Fibroblast of skin of left biceps (primary cell): ENCODE measurements at regions not wholly inside any gene's neighbourhood (a gene's known extent, or its start where the extent isn't known, plus 50 kb on each side); places are given as distances from the start of the nearest gene placed in this dataset.

ENCODE experiments used
- DNase-seq, 2 experiments: peaks; one replicate each; pipeline ENCODE4 v3.0.0-alpha.2; 2013; ENCODE audit warnings: low read depth in 2 of 2

- no peak for DNase-seq
Observed at GRCh38 chr7:28361551-28361950, 50.8 kb upstream of the CREB5 start.

DNA sequence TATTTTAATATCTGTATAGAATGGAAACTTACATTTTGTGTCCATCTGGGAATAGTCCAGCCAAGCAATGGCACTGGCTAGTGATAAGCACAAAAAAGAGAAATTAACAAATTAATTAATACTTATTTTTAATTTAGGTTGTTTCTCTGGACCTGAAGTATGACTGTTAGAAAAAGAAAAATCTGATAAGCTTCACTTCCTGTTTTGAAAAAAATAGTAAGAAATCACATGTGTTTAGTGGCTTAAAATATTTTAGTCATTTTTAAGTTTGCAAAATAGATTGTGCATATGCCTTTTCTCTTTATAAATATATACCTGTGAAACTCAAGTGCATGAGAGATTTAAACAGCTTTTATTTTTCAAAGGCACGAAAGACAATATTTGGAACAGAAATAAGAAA is 50.1 kb upstream of the CREB5 start:
- DNase-seq = no peak
